Fibroblast of lung (primary cell): ENCODE measurements at regions not wholly inside any gene's neighbourhood (a gene's known extent, or its start where the extent isn't known, plus 50 kb on each side); places are given as distances from the start of the nearest gene placed in this dataset.

Source experiments
- DNase-seq, 2 donors: peaks; one replicate each; pipeline versions ENCODE4 v3.0.0 to v3.0.0-alpha.2; 2010; ENCODE audit warnings: low read depth in 2 of 2
- H2AFZ ChIP-seq: 2 replicates; pipeline ENCODE4 v1.5.1; 2012; ENCODE audit warnings: low read length, control low read depth, inconsistent platforms
- H3K27ac ChIP-seq: 2 replicates; pipeline ENCODE4 v1.5.1; 2011; ENCODE audit warnings: low read length, control low read depth; ENCODE audit not compliant: insufficient read depth
- H3K27me3 ChIP-seq: 2 replicates; pipeline ENCODE4 v1.5.1; 2011; ENCODE audit warnings: mild to moderate bottlenecking, low read length; ENCODE audit not compliant: control insufficient read depth, insufficient read depth
- H3K36me3 ChIP-seq: 2 replicates; pipeline ENCODE4 v1.5.1; 2011; ENCODE audit warnings: low read length; ENCODE audit not compliant: control insufficient read depth, insufficient read depth
- H3K4me1 ChIP-seq: 2 replicates; pipeline ENCODE4 v1.5.1; 2011; ENCODE audit warnings: low read length; ENCODE audit not compliant: control insufficient read depth, insufficient read depth; ENCODE audit errors: extremely low read depth
- H3K4me2 ChIP-seq: 2 replicates; pipeline ENCODE4 v1.5.1; 2011; ENCODE audit warnings: low read length, control low read depth; ENCODE audit not compliant: insufficient read depth; ENCODE audit errors: extremely low read depth
- H3K4me3 ChIP-seq, 4 experiments: fragments of 200-600 bp in 1 of 4; sonication (generic) in 1 of 4; replicated peaks in 1 of 4; 2 replicates each; pipeline ENCODE4 v1.5.1; 2011 to 2016; ENCODE audit warnings: low read length in 4 of 4, low read depth in 3 of 4, mild to moderate bottlenecking in 3 of 4, control low read depth in 2 of 4, inconsistent platforms in 1 of 4, mixed read lengths in 1 of 4; ENCODE audit not compliant: insufficient read depth in 1 of 4; ENCODE audit errors: control extremely low read depth in 1 of 4
- H3K79me2 ChIP-seq: 2 replicates; pipeline ENCODE4 v1.5.1; 2012; ENCODE audit warnings: mild to moderate bottlenecking, low read length, inconsistent platforms; ENCODE audit not compliant: control insufficient read depth, insufficient read depth
- H3K9ac ChIP-seq: 2 replicates; pipeline ENCODE4 v1.5.1; 2011; ENCODE audit warnings: mild to moderate bottlenecking, low read length, control low read depth; ENCODE audit not compliant: insufficient read depth
- H3K9me3 ChIP-seq: 2 replicates; pipeline ENCODE4 v1.5.1; 2012; ENCODE audit warnings: low read depth, low read length; ENCODE audit not compliant: control insufficient read depth, insufficient read depth
- H4K20me1 ChIP-seq: 2 replicates; pipeline ENCODE4 v1.5.1; 2011; ENCODE audit warnings: low read length; ENCODE audit not compliant: control insufficient read depth, insufficient read depth; ENCODE audit errors: extremely low read depth
- CTCF ChIP-seq, 2 donors: IDR thresholded peaks in 1 of 2; conservative IDR thresholded peaks in 1 of 2; 1 replicate in 1 of 2; 2 replicates in 1 of 2; pipeline ENCODE4 v1.5.1; 2011 to 2012; ENCODE audit warnings: low read length in 2 of 2, control low read depth in 1 of 2, inconsistent platforms in 1 of 2, low read depth in 1 of 2, mild to moderate bottlenecking in 1 of 2
- EZH2 ChIP-seq: IDR thresholded peaks from 2 replicates; pipeline ENCODE4 v1.5.1; 2012; ENCODE audit warnings: low read length, control low read depth, mild to moderate bottlenecking; ENCODE audit errors: missing control alignments

GRCh38 chrX:45847961-45848360 lies 647.3 kb upstream of the DIPK2B start:
- H3K9ac ChIP-seq = no peak overlapping the region
- H3K4me1 ChIP-seq = no peaks in the 10 kb centered on the region
- no peaks in the 10 kb centered on the region for H3K9me3 ChIP-seq
- no peak overlapping the region for H3K4me2 ChIP-seq
- peaks cover 50% of the 10 kb centered on the region for H3K79me2 ChIP-seq
- no peaks in the 10 kb centered on the region for H3K27me3 ChIP-seq
- no peak overlapping the region for H2AFZ ChIP-seq
- no peaks in the 10 kb centered on the region for H4K20me1 ChIP-seq
- peak; percentile 18 to 58 for DNase-seq
- H3K27ac ChIP-seq = no peak overlapping the region
- H3K4me3 ChIP-seq = no peak overlapping the region
- no peak for TF ChIP-seq CTCF (conservative IDR thresholded peaks at IDR 0.05 in 1 of 2, IDR thresholded peaks at IDR 0.05 in 1 of 2; ENCODE audit: low read depth in 1 of 2, low read length in 2 of 2)
- TF ChIP-seq EZH2 = no peak
- H3K36me3 ChIP-seq = peaks cover 2% of the 10 kb centered on the region

GRCh38 chrX:45846328-45846727 lies 645.7 kb upstream of the DIPK2B start:
- Histone ChIP-seq H2AFZ (no peak overlapping the region), H3K36me3 (peaks cover 2% of the 10 kb centered on the region)
- TF ChIP-seq CTCF (conservative IDR thresholded peaks at IDR 0.05 in 1 of 2, IDR thresholded peaks at IDR 0.05 in 1 of 2; ENCODE audit: low read depth in 1 of 2, low read length in 2 of 2) (no peak), EZH2 (no peak)

GRCh38 chrX:45845142-45845541 lies 644.5 kb upstream of the DIPK2B start:
- Histone ChIP-seq H2AFZ (no peak overlapping the region), H3K9ac (no peak overlapping the region), H4K20me1 (no peaks in the 10 kb centered on the region), H3K79me2 (peaks cover 48% of the 10 kb centered on the region), H3K27me3 (no peaks in the 10 kb centered on the region), H3K4me3 (no peak overlapping the region), H3K36me3 (peaks cover 2% of the 10 kb centered on the region), H3K4me2 (no peak overlapping the region), H3K4me1 (no peaks in the 10 kb centered on the region), H3K9me3 (no peaks in the 10 kb centered on the region), H3K27ac (no peak overlapping the region)
- no peak for DNase-seq
- TF ChIP-seq CTCF (conservative IDR thresholded peaks at IDR 0.05 in 1 of 2, IDR thresholded peaks at IDR 0.05 in 1 of 2; ENCODE audit: low read depth in 1 of 2, low read length in 2 of 2) (no peak), EZH2 (no peak)

More at GRCh38 chrX:45846328-45846727, 645.7 kb upstream of the DIPK2B start:
- Histone ChIP-seq H3K9ac (no peak overlapping the region), H3K79me2 (peaks cover 60% of the 10 kb centered on the region), H3K4me1 (no peaks in the 10 kb centered on the region), H3K4me2 (no peak overlapping the region), H4K20me1 (no peaks in the 10 kb centered on the region), H3K4me3 (no peak overlapping the region), H3K27ac (no peak overlapping the region), H3K27me3 (no peaks in the 10 kb centered on the region), H3K9me3 (no peaks in the 10 kb centered on the region)
- DNase-seq = no peak
